Fibroblast of the aortic adventitia (primary cell): ENCODE measurements at regions not wholly inside any gene's neighbourhood (a gene's known extent, or its start where the extent isn't known, plus 50 kb on each side); places are given as distances from the start of the nearest gene placed in this dataset.
"Not testable (repeated sequence)": the region's sequence is repeated elsewhere in the genome, so short reads cannot be mapped to it uniquely, and the experiment has no call there.

Experiments used
- DNase-seq: peaks from one replicate; pipeline ENCODE4 v3.0.0-alpha.2; 2010; ENCODE audit warnings: low read depth
- H3K4me3 ChIP-seq: 2 replicates; pipeline ENCODE4 v1.5.1; 2011; ENCODE audit warnings: low read depth, mild to moderate bottlenecking, control low read depth, low read length, moderate library complexity
- CTCF ChIP-seq: IDR thresholded peaks from 2 replicates; pipeline ENCODE4 v1.5.1; 2011; ENCODE audit warnings: mild to moderate bottlenecking, low read length, control low read depth, inconsistent platforms; ENCODE audit not compliant: insufficient read depth

GRCh38 chr14:92244805-92245204, 78.2 kb upstream of the SLC24A4 start:
- TF ChIP-seq CTCF: no peak
- no peak overlapping the region for H3K4me3 ChIP-seq
- DNase-seq: no peak

GRCh38 chr14:92247341-92247740, 75.6 kb upstream of the SLC24A4 start:
- no peak overlapping the region for H3K4me3 ChIP-seq
- no peak for DNase-seq
- TF ChIP-seq CTCF: no peak

- H3K4me3 ChIP-seq: no peak overlapping the region
- TF ChIP-seq CTCF: no peak
- no peak for DNase-seq
These were observed 75.0 kb upstream of the SLC24A4 start for GRCh38 chr14:92247947-92248346.

GRCh38 chr14:92248696-92249095, 74.3 kb upstream of the SLC24A4 start:
- no peak for TF ChIP-seq CTCF

GRCh38 chr14:92250366-92250765, 72.6 kb upstream of the SLC24A4 start:
- not testable (repeated sequence) for H3K4me3 ChIP-seq, DNase-seq

More at GRCh38 chr14:92248696-92249095, 74.3 kb upstream of the SLC24A4 start:
- no peak overlapping the region for H3K4me3 ChIP-seq
- no peak for DNase-seq

- DNase-seq: no peak
- no peak overlapping the region for H3K4me3 ChIP-seq
- no peak for TF ChIP-seq CTCF
These were observed 70.6 kb upstream of the SLC24A4 start for GRCh38 chr14:92252323-92252722.

GRCh38 chr14:92253381-92253894, 69.5 kb upstream of the SLC24A4 start:
- DNase-seq: no peak
- no peak for TF ChIP-seq CTCF
- no peak overlapping the region for H3K4me3 ChIP-seq
